ENCODE measurements at regions not wholly inside any gene's neighbourhood (a gene's known extent, or its start where the extent isn't known, plus 50 kb on each side); places are given as distances from the start of the nearest gene placed in this dataset.

DNA sequence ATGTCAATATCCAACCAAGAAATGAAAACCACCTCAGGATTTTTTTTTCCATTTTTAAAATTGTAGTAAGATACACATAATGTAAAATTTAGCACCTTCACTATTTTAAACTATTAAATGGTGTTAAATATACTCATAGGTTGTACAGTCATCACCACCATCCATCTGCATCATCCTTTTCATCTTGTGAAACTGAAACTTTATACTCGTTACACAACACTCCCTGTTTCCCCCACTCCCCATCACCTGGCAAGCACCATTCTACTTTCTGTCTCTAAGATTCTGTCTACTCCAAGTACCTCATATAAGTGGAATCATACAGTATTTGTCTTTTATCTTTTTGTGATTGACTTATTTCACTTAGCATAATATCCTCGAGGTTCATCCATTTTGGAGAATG, 335.2 kb upstream of the NPSR1 start:
- TF ChIP-seq EZH2 (IDR thresholded peaks at IDR 0.05; ENCODE audit: borderline replicate concordance, low read depth, low read length, severe bottlenecking) (no peak), CTCF (IDR thresholded peaks at IDR 0.05; ENCODE audit: borderline replicate concordance, extremely low read depth, low read length, poor library complexity, severe bottlenecking) (no peak)

Data from DND-41 (cell line).